ENCODE measurements at regions not wholly inside any gene's neighbourhood (a gene's known extent, or its start where the extent isn't known, plus 50 kb on each side); places are given as distances from the start of the nearest gene placed in this dataset.
A peak's percentile ranks its signal among the peaks of the same experiment; 100 is the strongest.

DNA sequence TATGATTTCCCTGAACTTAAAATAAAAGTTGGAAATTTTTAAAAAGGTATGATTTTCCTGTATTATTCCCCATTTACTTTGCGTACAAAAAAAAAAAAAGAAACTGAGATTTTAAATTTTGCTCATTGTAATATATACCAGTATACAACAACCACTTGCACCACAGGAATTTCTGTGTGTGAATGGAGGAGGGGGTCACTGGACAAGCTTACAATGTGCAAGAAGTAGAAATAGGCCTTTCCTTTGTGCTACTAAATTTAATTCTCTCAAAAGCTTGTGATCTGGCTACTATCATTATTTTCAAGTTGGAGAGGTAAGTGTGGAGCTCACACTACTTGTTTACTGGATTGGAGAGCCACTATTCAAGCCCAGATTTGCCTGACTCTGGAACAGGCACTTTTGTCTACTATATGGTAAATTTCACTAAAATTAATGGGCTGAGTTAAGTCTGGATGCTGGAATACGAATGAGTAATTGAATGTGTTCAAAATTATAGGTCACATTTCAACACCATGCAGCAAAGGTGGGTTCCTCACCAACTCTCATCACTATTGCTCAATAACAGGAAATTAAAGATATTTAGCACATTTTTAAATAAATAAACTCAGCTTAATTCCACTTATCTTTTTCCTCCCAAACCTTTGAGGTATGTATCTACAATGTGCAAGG lies 148.0 kb upstream of the MBNL1 start:
- POLR2A ChIA-PET = interaction anchor here (1.6 kb wide), 2 partner anchors 148 to 152 kb away, joined by 4 to 11 read pairs; partner anchors contain the start of gene MBNL1
- H3K4me3 ChIP-seq (ENCODE audit: low read depth, low read length) = no peak overlapping the region
- CTCF ChIA-PET = interaction anchor here (1.4 kb wide), 1 partner anchor 323 kb away, joined by 5 read pairs; no protein-coding TSS in a partner anchor

DNA sequence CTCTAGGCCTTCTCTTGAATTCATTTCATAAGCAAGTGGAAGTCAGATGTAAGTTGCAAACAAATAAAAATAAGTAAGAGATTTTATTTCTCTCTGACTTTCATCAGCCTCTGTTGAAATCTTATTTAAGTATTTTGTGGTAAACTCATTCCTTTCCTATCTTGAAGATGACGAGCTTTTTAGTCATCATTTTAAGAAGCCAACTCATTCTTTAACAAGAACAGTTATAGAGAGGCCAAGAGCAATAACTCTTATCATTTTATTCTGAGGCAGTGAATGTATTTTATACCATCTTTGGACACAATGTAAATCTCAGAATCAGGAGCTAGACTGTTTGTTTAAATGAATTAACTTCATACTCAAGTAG lies 147.5 kb upstream of the MBNL1 start:
- no peaks in the 10 kb centered on the region for H3K27me3 ChIP-seq (ENCODE audit: control insufficient read depth, insufficient read depth, low read length)
- ChIA-PET POLR2A (interaction anchor here (0.6 to 1.6 kb wide), 3 partner anchors 148 to 194 kb away, joined by 4 to 11 read pairs (median 10); partner anchors contain the start of gene MBNL1), CTCF (interaction anchor here (1.4 kb wide), 1 partner anchor 322 kb away, joined by 5 read pairs; no protein-coding TSS in a partner anchor)
- H3K9me3 ChIP-seq (ENCODE audit: control insufficient read depth, insufficient read depth, low read length) = no peaks in the 10 kb centered on the region
- H3K27ac ChIP-seq (ENCODE audit: low read depth, low read length) = peak overlapping the region; percentile 80
- no peak overlapping the region for H3K4me3 ChIP-seq (ENCODE audit: low read depth, low read length)
- TF ChIP-seq, protein P1, sequence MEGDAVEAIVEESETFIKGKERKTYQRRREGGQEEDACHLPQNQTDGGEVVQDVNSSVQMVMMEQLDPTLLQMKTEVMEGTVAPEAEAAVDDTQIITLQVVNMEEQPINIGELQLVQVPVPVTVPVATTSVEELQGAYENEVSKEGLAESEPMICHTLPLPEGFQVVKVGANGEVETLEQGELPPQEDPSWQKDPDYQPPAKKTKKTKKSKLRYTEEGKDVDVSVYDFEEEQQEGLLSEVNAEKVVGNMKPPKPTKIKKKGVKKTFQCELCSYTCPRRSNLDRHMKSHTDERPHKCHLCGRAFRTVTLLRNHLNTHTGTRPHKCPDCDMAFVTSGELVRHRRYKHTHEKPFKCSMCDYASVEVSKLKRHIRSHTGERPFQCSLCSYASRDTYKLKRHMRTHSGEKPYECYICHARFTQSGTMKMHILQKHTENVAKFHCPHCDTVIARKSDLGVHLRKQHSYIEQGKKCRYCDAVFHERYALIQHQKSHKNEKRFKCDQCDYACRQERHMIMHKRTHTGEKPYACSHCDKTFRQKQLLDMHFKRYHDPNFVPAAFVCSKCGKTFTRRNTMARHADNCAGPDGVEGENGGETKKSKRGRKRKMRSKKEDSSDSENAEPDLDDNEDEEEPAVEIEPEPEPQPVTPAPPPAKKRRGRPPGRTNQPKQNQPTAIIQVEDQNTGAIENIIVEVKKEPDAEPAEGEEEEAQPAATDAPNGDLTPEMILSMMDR (IDR thresholded peaks at IDR 0.05; ENCODE audit: low read depth, low read length) = no peak
- DNase-seq (ENCODE audit: low read depth, low spot score) = peak; percentile 54

More for the DNA sequence above, 148.0 kb upstream of the MBNL1 start:
- Histone ChIP-seq H3K9me3 (ENCODE audit: control insufficient read depth, insufficient read depth, low read length) (no peaks in the 10 kb centered on the region), H3K27ac (ENCODE audit: low read depth, low read length) (peak overlapping the region; percentile 80), H3K27me3 (ENCODE audit: control insufficient read depth, insufficient read depth, low read length) (no peaks in the 10 kb centered on the region)
- TF ChIP-seq, protein P1 (IDR thresholded peaks at IDR 0.05; ENCODE audit: low read depth, low read length) = no peak
- no peak for DNase-seq (ENCODE audit: low read depth, low spot score)

DNA sequence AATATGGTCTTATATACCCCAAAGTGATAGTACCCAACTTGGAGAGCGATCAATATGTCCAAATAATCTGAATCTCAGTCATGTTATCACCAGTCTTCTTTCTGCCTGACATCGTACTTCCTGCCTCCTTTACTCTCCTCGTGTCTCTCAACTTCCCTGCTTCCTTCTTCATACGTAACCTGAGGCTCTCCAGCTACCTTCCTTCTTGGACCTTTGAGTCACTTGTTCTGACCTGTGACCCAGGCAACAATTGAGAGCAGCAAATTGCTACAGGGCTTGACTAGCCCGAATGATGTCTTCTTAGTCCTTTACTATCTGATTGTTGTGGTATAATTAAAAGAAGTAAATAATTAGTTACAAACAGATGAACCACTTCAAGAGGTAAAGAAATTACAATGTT lies 145.9 kb upstream of the MBNL1 start:
- Histone ChIP-seq H3K4me3 (ENCODE audit: low read depth, low read length) (no peak overlapping the region), H3K9me3 (ENCODE audit: control insufficient read depth, insufficient read depth, low read length) (no peaks in the 10 kb centered on the region), H3K27ac (ENCODE audit: low read depth, low read length) (no peak overlapping the region), H3K27me3 (ENCODE audit: control insufficient read depth, insufficient read depth, low read length) (no peaks in the 10 kb centered on the region)
- TF ChIP-seq, protein P1 (IDR thresholded peaks at IDR 0.05; ENCODE audit: low read depth, low read length) = no peak
- no peak for DNase-seq (ENCODE audit: low read depth, low spot score)
- POLR2A ChIA-PET = no interaction called here
- CTCF ChIA-PET = interaction anchor here (0.8 kb wide), 1 partner anchor 8 kb away, joined by 4 read pairs; no protein-coding TSS in a partner anchor

DNA sequence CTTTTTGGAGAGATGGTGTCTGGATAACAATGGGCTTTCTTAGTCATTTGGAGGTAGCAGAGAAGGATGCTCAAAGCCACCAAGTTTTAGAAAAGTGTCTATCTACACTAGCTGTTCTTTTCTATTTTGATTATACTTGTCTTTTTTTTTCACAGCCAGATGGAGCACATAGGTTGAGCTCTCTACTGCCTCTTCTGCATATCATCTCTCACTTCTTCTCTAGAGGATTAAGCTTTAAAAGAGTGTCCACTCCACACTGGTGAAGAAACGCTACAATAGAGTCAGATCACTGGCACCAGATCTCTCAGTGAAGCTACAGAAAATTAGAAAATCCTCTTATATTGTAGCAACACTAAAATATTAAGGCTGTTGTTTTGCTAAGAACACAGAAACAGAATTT lies 145.3 kb upstream of the MBNL1 start:
- no peaks in the 10 kb centered on the region for H3K27me3 ChIP-seq (ENCODE audit: control insufficient read depth, insufficient read depth, low read length)
- ChIA-PET POLR2A (no interaction called here), CTCF (interaction anchor here (0.7 to 0.8 kb wide), 2 partner anchors 9 to 23 kb away, joined by 3 to 4 read pairs; no protein-coding TSS in a partner anchor)
- no peaks in the 10 kb centered on the region for H3K9me3 ChIP-seq (ENCODE audit: control insufficient read depth, insufficient read depth, low read length)
- TF ChIP-seq, protein P1 (IDR thresholded peaks at IDR 0.05; ENCODE audit: low read depth, low read length) = peak; percentile 23; the same call in 1 of the 2 replicates
- H3K4me3 ChIP-seq (ENCODE audit: low read depth, low read length) = no peak overlapping the region
- DNase-seq (ENCODE audit: low read depth, low spot score) = no peak
- no peak overlapping the region for H3K27ac ChIP-seq (ENCODE audit: low read depth, low read length)

DNA sequence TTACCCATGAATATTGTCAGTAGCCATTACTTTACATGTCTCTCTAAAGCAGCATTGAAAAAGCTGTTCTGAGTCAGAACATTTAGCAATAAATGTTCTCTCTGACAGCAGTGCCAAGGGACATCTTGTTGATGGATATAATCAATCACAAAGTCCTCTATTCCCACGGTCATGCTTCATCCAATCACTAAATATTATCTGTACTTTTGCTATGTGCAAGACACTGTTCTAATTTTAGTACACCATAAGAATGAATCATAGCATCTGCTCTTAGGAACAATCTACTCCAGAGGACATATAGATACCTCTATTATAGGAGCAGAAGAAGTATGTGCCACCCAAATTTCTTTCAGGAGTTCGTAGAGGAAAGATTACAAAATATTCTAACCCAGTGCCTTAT lies 142.5 kb upstream of the MBNL1 start:
- DNase-seq (ENCODE audit: low read depth, low spot score) = no peak

More for the DNA sequence above, 142.5 kb upstream of the MBNL1 start:
- ChIA-PET CTCF (interaction anchor here (0.7 kb wide), 1 partner anchor 93 kb away, joined by 3 read pairs; no protein-coding TSS in a partner anchor), POLR2A (no interaction called here)
- no peaks in the 10 kb centered on the region for H3K27me3 ChIP-seq (ENCODE audit: control insufficient read depth, insufficient read depth, low read length)
- no peaks in the 10 kb centered on the region for H3K9me3 ChIP-seq (ENCODE audit: control insufficient read depth, insufficient read depth, low read length)
- no peak overlapping the region for H3K4me3 ChIP-seq (ENCODE audit: low read depth, low read length)
- TF ChIP-seq, protein P1 (IDR thresholded peaks at IDR 0.05; ENCODE audit: low read depth, low read length) = no peak
- no peak overlapping the region for H3K27ac ChIP-seq (ENCODE audit: low read depth, low read length)
